OCI-LY1 (cell line): ENCODE measurements at regions not wholly inside any gene's neighbourhood (a gene's known extent, or its start where the extent isn't known, plus 50 kb on each side); places are given as distances from the start of the nearest gene placed in this dataset.

ENCODE experiments used
- H2AFZ ChIP-seq: fragments of 200-600 bp; sonication (generic), shearing (Covaris generic); 2 replicates; pipeline ENCODE4 v1.6.0; 2014; ENCODE audit warnings: antibody characterized with exemption, mild to moderate bottlenecking, low read length
- H3F3A ChIP-seq: fragments of 200-600 bp; sonication (generic), shearing (Covaris generic); 2 replicates; pipeline ENCODE4 v1.6.0; 2014; ENCODE audit warnings: mild to moderate bottlenecking, antibody characterized with exemption, low read length, moderate library complexity; ENCODE audit not compliant: insufficient read depth
- H3K27ac ChIP-seq: fragments of 200-600 bp; sonication (generic); 2 replicates; pipeline ENCODE4 v1.5.1; 2014; ENCODE audit warnings: low read length, mixed run types, mild to moderate bottlenecking, low read depth; ENCODE audit not compliant: poor library complexity, severe bottlenecking
- H3K27me3 ChIP-seq: fragments of 200-600 bp; sonication (generic); 2 replicates; pipeline ENCODE4 v1.6.0; 2014; ENCODE audit warnings: antibody characterized with exemption, mild to moderate bottlenecking, low read length, moderate library complexity; ENCODE audit not compliant: insufficient read depth
- H3K36me3 ChIP-seq: fragments of 200-600 bp; sonication (generic); 2 replicates; pipeline ENCODE4 v1.6.1; 2014; ENCODE audit warnings: mild to moderate bottlenecking, antibody characterized with exemption, low read length, moderate library complexity, mixed read lengths; ENCODE audit not compliant: insufficient read depth
- H3K4me1 ChIP-seq: fragments of 200-600 bp; sonication (generic); 2 replicates; pipeline ENCODE4 v1.5.1; 2014; ENCODE audit warnings: mild to moderate bottlenecking, low read length, moderate library complexity; ENCODE audit not compliant: insufficient read depth, severe bottlenecking
- H3K4me2 ChIP-seq: fragments of 200-600 bp; sonication (generic), shearing (Covaris generic); 2 replicates; pipeline ENCODE4 v1.6.1; 2014; ENCODE audit warnings: low read length
- H3K4me3 ChIP-seq: fragments of 200-600 bp; sonication (generic); 2 replicates; pipeline ENCODE4 v1.5.1; 2014; ENCODE audit warnings: low read length, low read depth, mild to moderate bottlenecking, mixed read lengths; ENCODE audit not compliant: poor library complexity, severe bottlenecking
- H3K79me2 ChIP-seq: fragments of 200-600 bp; shearing (Covaris generic); 2 replicates; pipeline ENCODE4 v1.6.1; 2016; ENCODE audit warnings: mixed run types, low read length, mixed read lengths; ENCODE audit not compliant: insufficient read depth
- H3K9ac ChIP-seq: fragments of 200-600 bp; sonication (generic), shearing (Covaris generic); 2 replicates; pipeline ENCODE4 v1.6.1; 2014; ENCODE audit warnings: mild to moderate bottlenecking, low read length, mixed read lengths
- H3K9me2 ChIP-seq: fragments of 200-600 bp; sonication (generic), shearing (Covaris generic); 2 replicates; pipeline ENCODE4 v1.6.1; 2014; ENCODE audit warnings: low read depth, mild to moderate bottlenecking, low read length, mixed read lengths
- H3K9me3 ChIP-seq: fragments of 200-600 bp; shearing (Covaris generic); 2 replicates; pipeline ENCODE4 v1.6.1; 2014; ENCODE audit warnings: low read length, mixed read lengths
- H4K20me1 ChIP-seq: fragments of 200-600 bp; sonication (generic), shearing (Covaris generic); 2 replicates; pipeline ENCODE4 v1.6.0; 2016; ENCODE audit warnings: mild to moderate bottlenecking, low read length; ENCODE audit not compliant: insufficient read depth
- CTCF ChIP-seq: fragments of 200-600 bp; sonication (generic), shearing (Covaris generic); IDR thresholded peaks from 2 replicates; pipeline ENCODE4 v1.5.1; 2017; ENCODE audit warnings: mild to moderate bottlenecking, antibody characterized with exemption, low read length, moderate library complexity, mixed read lengths
- EZH2 ChIP-seq: fragments of 200-600 bp; sonication (generic), shearing (Covaris generic); IDR thresholded peaks from 2 replicates; pipeline ENCODE4 v1.8.0; 2017; ENCODE audit warnings: borderline replicate concordance, mixed run types, mild to moderate bottlenecking, antibody characterized with exemption, low read length, moderate library complexity, mixed read lengths

GRCh38 chr12:67074072-67074471 lies 195.1 kb upstream of the CAND1 start:
- Histone ChIP-seq H3K27ac (no peak overlapping the region), H3K4me2 (no peak overlapping the region), H3K9me2 (no peaks in the 10 kb centered on the region), H3K4me3 (no peak overlapping the region), H3K9ac (no peak overlapping the region), H3K9me3 (no peaks in the 10 kb centered on the region), H3F3A (no peaks in the 10 kb centered on the region), H3K4me1 (no peaks in the 10 kb centered on the region), H2AFZ (no peak overlapping the region), H3K27me3 (no peaks in the 10 kb centered on the region), H3K79me2 (no peaks in the 10 kb centered on the region), H4K20me1 (no peaks in the 10 kb centered on the region), H3K36me3 (no peaks in the 10 kb centered on the region)
- TF ChIP-seq CTCF (no peak), EZH2 (no peak)

GRCh38 chr12:67077617-67078016 lies 191.5 kb upstream of the CAND1 start:
- H3K4me1 ChIP-seq: no peaks in the 10 kb centered on the region
- no peaks in the 10 kb centered on the region for H3K9me2 ChIP-seq
- no peaks in the 10 kb centered on the region for H3F3A ChIP-seq
- H3K27me3 ChIP-seq: no peaks in the 10 kb centered on the region
- no peak overlapping the region for H2AFZ ChIP-seq
- no peak overlapping the region for H3K9ac ChIP-seq
- TF ChIP-seq EZH2 (no peak), CTCF (no peak)
- no peak overlapping the region for H3K4me2 ChIP-seq
- H3K36me3 ChIP-seq: no peaks in the 10 kb centered on the region
- H4K20me1 ChIP-seq: no peaks in the 10 kb centered on the region
- no peaks in the 10 kb centered on the region for H3K79me2 ChIP-seq
- no peak overlapping the region for H3K4me3 ChIP-seq
- H3K9me3 ChIP-seq: no peaks in the 10 kb centered on the region
- H3K27ac ChIP-seq: no peak overlapping the region

- Histone ChIP-seq H3F3A (no peaks in the 10 kb centered on the region), H3K4me2 (no peak overlapping the region), H3K27ac (no peak overlapping the region), H3K4me1 (no peaks in the 10 kb centered on the region), H3K27me3 (no peaks in the 10 kb centered on the region), H3K4me3 (no peak overlapping the region), H2AFZ (no peak overlapping the region), H4K20me1 (no peaks in the 10 kb centered on the region), H3K9me2 (no peaks in the 10 kb centered on the region), H3K9me3 (no peaks in the 10 kb centered on the region), H3K79me2 (no peaks in the 10 kb centered on the region), H3K36me3 (no peaks in the 10 kb centered on the region), H3K9ac (no peak overlapping the region)
- TF ChIP-seq CTCF: no peak
- no peak for TF ChIP-seq EZH2
These were observed 190.2 kb upstream of the CAND1 start for GRCh38 chr12:67078957-67079356.
